HepG2 (cell line): ENCODE measurements at regions not wholly inside any gene's neighbourhood (a gene's known extent, or its start where the extent isn't known, plus 50 kb on each side); places are given as distances from the start of the nearest gene placed in this dataset.

Experiments
- ATAC-seq: fragments of 200-7000 bp; cut with Tn5 transposase; 3 replicates; pipeline ENCODE4 v1.9.1; 2020; ENCODE audit warnings: mild to moderate bottlenecking, moderate library complexity
- BruUV-seq: library from RNA; stranded (reverse); fragments of 400-500 nt; replicated peaks from 2 replicates; lab custom pipeline; 2021; lab: Mats Ljungman, UMichigan
- CTCF ChIA-PET: fragments of 300-600 bp; formaldehyde crosslinking; extraction: SDS; loops from one replicate; lab custom pipeline; 2021; ENCODE audit warnings: low total read pairs, inconsistent platforms, low intra/inter-chr PET ratio; lab: Yijun Ruan, JAX
- POLR2A ChIA-PET: fragments of 350-600 bp; sonication (Branson Sonifier 250); formaldehyde crosslinking; loops from one replicate; lab custom pipeline; 2020; ENCODE audit warnings: antibody characterized with exemption, inconsistent platforms; lab: Yijun Ruan, JAX
- DNase-seq: peaks from one replicate; pipeline ENCODE4 v3.0.0-alpha.2; 2015; ENCODE audit warnings: low spot score
- FAIRE-seq: peaks from 3 replicates; lab custom pipeline; 2011; peaks lifted over from hg19 to GRCh38; lab: Jason Lieb, UNC
- H2AFZ ChIP-seq: one replicate; pipeline ENCODE4 v1.6.1; 2011; ENCODE audit warnings: low read length, inconsistent platforms
- H3K27ac ChIP-seq: fragments of 300-600 bp; 3 replicates; pipeline ENCODE4 v1.8.0; 2011; ENCODE audit warnings: mixed run types, mild to moderate bottlenecking, mixed read lengths, low read length, inconsistent platforms; ENCODE audit not compliant: insufficient read depth; ENCODE audit errors: extremely low read length
- H3K27me3 ChIP-seq, 2 experiments: fragments of 200-600 bp in 1 of 2; 2 replicates in 1 of 2; 3 replicates in 1 of 2; pipeline versions ENCODE4 v1.6.0 to v1.8.0; 2011; ENCODE audit warnings: low read length in 2 of 2, mild to moderate bottlenecking in 2 of 2, moderate library complexity in 2 of 2, inconsistent platforms in 1 of 2; ENCODE audit not compliant: insufficient read depth in 2 of 2, control insufficient read depth in 1 of 2
- H3K36me3 ChIP-seq, 2 experiments: fragments of 200-600 bp in 1 of 2; replicated peaks in 1 of 2; 2 replicates in 1 of 2; 3 replicates in 1 of 2; pipeline versions ENCODE4 v1.5.1 to v1.8.0; 2011; ENCODE audit warnings: low read length in 2 of 2, inconsistent platforms in 1 of 2; ENCODE audit not compliant: insufficient read depth in 2 of 2, control insufficient read depth in 1 of 2
- H3K4me1 ChIP-seq: 2 replicates; pipeline ENCODE4 v1.5.1; 2012; ENCODE audit warnings: low read length, inconsistent platforms; ENCODE audit not compliant: insufficient read depth
- H3K4me2 ChIP-seq: 2 replicates; pipeline ENCODE4 v1.6.0; 2011; ENCODE audit warnings: low read depth, low read length, inconsistent platforms
- H3K4me3 ChIP-seq, 3 experiments: fragments of 200-600 bp in 1 of 3; sonication (generic), shearing (Covaris generic) in 1 of 3; replicated peaks in 1 of 3; 2 replicates each; pipeline ENCODE4 v1.5.1; 2011 to 2016; ENCODE audit warnings: low read length in 3 of 3, inconsistent platforms in 2 of 3, low read depth in 2 of 3, mild to moderate bottlenecking in 2 of 3, control low read depth in 1 of 3, mixed read lengths in 1 of 3; ENCODE audit not compliant: insufficient read depth in 1 of 3
- H3K79me2 ChIP-seq: one replicate; pipeline ENCODE4 v1.6.1; 2011; ENCODE audit warnings: low read length, inconsistent platforms; ENCODE audit not compliant: insufficient read depth
- H3K9ac ChIP-seq: 2 replicates; pipeline ENCODE4 v1.6.0; 2011; ENCODE audit warnings: mild to moderate bottlenecking, low read depth, low read length, inconsistent platforms; ENCODE audit not compliant: insufficient read depth
- H3K9me3 ChIP-seq: 2 replicates; pipeline ENCODE4 v1.5.1; 2012; ENCODE audit warnings: mild to moderate bottlenecking, low read length
- H4K20me1 ChIP-seq: 2 replicates; pipeline ENCODE4 v1.6.0; 2011; ENCODE audit warnings: inconsistent platforms, mild to moderate bottlenecking, low read length, moderate library complexity; ENCODE audit not compliant: insufficient read depth
- CREM ChIP-seq, 2 experiments: sonication (generic) in 1 of 2; formaldehyde crosslinking in 1 of 2; IDR thresholded peaks; 2 replicates each; pipeline versions ENCODE4 v1.4.0 to v1.6.1; 2016 to 2020; ENCODE audit warnings: antibody characterized with exemption in 1 of 2, mild to moderate bottlenecking in 1 of 2, missing genetic modification reagents in 1 of 2
- FOXA1 ChIP-seq, 2 experiments: fragments of 450-650 bp in 1 of 2; sonication (generic) in 1 of 2; formaldehyde crosslinking in 1 of 2; IDR thresholded peaks; 2 replicates each; pipeline versions ENCODE4 v1.4.0 to v1.6.1; 2016 to 2020; ENCODE audit warnings: missing genetic modification reagents in 1 of 2
- GABPA ChIP-seq, 2 experiments: IDR thresholded peaks; 2 replicates each; pipeline ENCODE4 v1.6.1; 2011 to 2016; ENCODE audit warnings: low read depth in 2 of 2, low read length in 1 of 2, missing biosample characterization in 1 of 2, missing genetic modification characterization in 1 of 2
- IRF2 ChIP-seq: IDR thresholded peaks from 2 replicates; pipeline ENCODE4 v1.6.1; 2018; ENCODE audit warnings: missing genetic modification reagents, missing compliant biosample characterization
- KLF15 ChIP-seq: sonication (generic); formaldehyde crosslinking; IDR thresholded peaks from 2 replicates; pipeline ENCODE4 v1.8.1; 2023; ENCODE audit warnings: borderline replicate concordance, mild to moderate bottlenecking, inconsistent platforms, missing genetic modification reagents, mixed read lengths
- MAFG ChIP-seq: sonication (generic); formaldehyde crosslinking; IDR thresholded peaks from 2 replicates; pipeline ENCODE4 v1.5.1; 2020; ENCODE audit warnings: mild to moderate bottlenecking, missing genetic modification reagents
- ZNF160 ChIP-seq: sonication (generic); formaldehyde crosslinking; IDR thresholded peaks from 2 replicates; pipeline ENCODE4 v1.8.0; 2022; ENCODE audit warnings: mild to moderate bottlenecking, inconsistent platforms, missing genetic modification reagents
- ZNF207 ChIP-seq: fragments of 450-650 bp; IDR thresholded peaks from 2 replicates; pipeline ENCODE4 v1.6.1; 2016; ENCODE audit warnings: antibody characterized with exemption, borderline replicate concordance
- ZNF451 ChIP-seq: sonication (generic); formaldehyde crosslinking; IDR thresholded peaks from 2 replicates; pipeline ENCODE4 v1.5.0; 2020; ENCODE audit warnings: mild to moderate bottlenecking, missing genetic modification reagents
- ZNF709 ChIP-seq: sonication (generic); formaldehyde crosslinking; IDR thresholded peaks from 2 replicates; pipeline ENCODE4 v1.5.0; 2020; ENCODE audit warnings: mild to moderate bottlenecking, missing genetic modification reagents
- ZNF878 ChIP-seq: sonication (generic); formaldehyde crosslinking; IDR thresholded peaks from 2 replicates; pipeline ENCODE4 v1.8.1; 2023; ENCODE audit warnings: mild to moderate bottlenecking, missing genetic modification reagents, moderate library complexity
- WGBS: methylation state at CpG from one replicate; pipeline ENCODE4 v1.1.6; 2017; ENCODE audit warnings: low lambda C conversion rate; 5-methylcytosine and 5-hydroxymethylcytosine counted together
- in situ Hi-C: cut with HindIII; loops from 2 replicates; pipeline ENCODE4 v1.10.0; 2017; ENCODE audit warnings: low pct_unique_long_range_greater_than_20kb; ENCODE audit not compliant: extremely low pct_ligation_motif_present
- intact Hi-C: fragments of 100-400 bp; cut with micrococcal nuclease; formaldehyde crosslinking; loops from one replicate; pipeline ENCODE4 v1.10.0; 2022; ENCODE audit not compliant: unreplicated experiment
- TF ChIP-seq, protein P1 (sequence below): sonication (generic); formaldehyde crosslinking; IDR thresholded peaks from 2 replicates; pipeline ENCODE4 v1.4.0; 2020; ENCODE audit warnings: missing genetic modification reagents
- TF ChIP-seq, protein P2 (sequence below): sonication (generic); formaldehyde crosslinking; IDR thresholded peaks from 2 replicates; pipeline ENCODE4 v1.8.1; 2023; ENCODE audit warnings: mild to moderate bottlenecking, missing genetic modification reagents, borderline replicate concordance
- TF ChIP-seq, protein P3 (sequence below), 2 experiments: fragments of 450-650 bp in 1 of 2; sonication (generic) in 1 of 2; formaldehyde crosslinking in 1 of 2; IDR thresholded peaks; 2 replicates each; pipeline versions ENCODE4 v1.6.1 to v1.8.0; 2016 to 2022; ENCODE audit warnings: antibody characterized with exemption in 1 of 2, mild to moderate bottlenecking in 1 of 2, missing genetic modification reagents in 1 of 2

DNA sequence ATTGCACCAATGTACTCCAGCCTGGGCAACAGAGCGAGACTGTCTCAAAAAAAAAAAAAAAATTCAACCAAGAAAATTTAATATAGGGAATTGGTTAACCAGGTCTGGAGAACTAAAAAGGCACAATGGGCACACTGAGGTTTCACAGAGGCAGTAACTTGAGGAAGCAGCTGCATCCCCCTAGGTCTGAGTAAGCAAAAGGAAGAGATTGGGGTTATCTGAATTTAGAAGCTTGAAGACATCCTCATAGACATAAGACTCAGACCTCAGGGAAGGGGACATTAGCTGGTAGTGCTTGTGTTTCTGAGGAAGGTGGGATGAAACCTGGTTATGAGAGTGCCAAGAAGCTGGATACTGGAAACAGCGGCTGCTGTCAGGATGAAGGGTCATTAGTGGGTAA lies 50.1 kb upstream of the LEKR1 start:
- H3K4me2 ChIP-seq = no peak overlapping the region
- no peak overlapping the region for H3K4me3 ChIP-seq
- no peaks in the 10 kb centered on the region for H3K9me3 ChIP-seq
- in situ Hi-C loops = no loop called here
- no peak overlapping the region for H3K9ac ChIP-seq
- intact Hi-C loops = no loop called here
- DNase-seq (no peak), FAIRE-seq (no peak), ATAC-seq (no peak)
- no TSS peak for BruUV-seq
- H3K4me1 ChIP-seq = no peaks in the 10 kb centered on the region
- no peaks in the 10 kb centered on the region for H4K20me1 ChIP-seq
- ChIA-PET POLR2A (no interaction called here), CTCF (no interaction called here)
- no peaks in the 10 kb centered on the region for H3K36me3 ChIP-seq
- H3K27ac ChIP-seq = no peak overlapping the region
- H3K79me2 ChIP-seq = no peaks in the 10 kb centered on the region
- no peak overlapping the region for H2AFZ ChIP-seq
- H3K27me3 ChIP-seq = no peaks in the 10 kb centered on the region
- WGBS = 29% methylated on average over 2 of the region's 2 CpGs
- TF ChIP-seq ZNF160 = no peak
- no peak for TF ChIP-seq ZNF451
- TF ChIP-seq, protein P1, sequence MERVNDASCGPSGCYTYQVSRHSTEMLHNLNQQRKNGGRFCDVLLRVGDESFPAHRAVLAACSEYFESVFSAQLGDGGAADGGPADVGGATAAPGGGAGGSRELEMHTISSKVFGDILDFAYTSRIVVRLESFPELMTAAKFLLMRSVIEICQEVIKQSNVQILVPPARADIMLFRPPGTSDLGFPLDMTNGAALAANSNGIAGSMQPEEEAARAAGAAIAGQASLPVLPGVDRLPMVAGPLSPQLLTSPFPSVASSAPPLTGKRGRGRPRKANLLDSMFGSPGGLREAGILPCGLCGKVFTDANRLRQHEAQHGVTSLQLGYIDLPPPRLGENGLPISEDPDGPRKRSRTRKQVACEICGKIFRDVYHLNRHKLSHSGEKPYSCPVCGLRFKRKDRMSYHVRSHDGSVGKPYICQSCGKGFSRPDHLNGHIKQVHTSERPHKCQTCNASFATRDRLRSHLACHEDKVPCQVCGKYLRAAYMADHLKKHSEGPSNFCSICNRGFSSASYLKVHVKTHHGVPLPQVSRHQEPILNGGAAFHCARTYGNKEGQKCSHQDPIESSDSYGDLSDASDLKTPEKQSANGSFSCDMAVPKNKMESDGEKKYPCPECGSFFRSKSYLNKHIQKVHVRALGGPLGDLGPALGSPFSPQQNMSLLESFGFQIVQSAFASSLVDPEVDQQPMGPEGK (CRISPR knock-in tag) = no peak
- no peak for TF ChIP-seq FOXA1 (IDR thresholded peaks at IDR 0.05)
- no peak for TF ChIP-seq FOXA1 (CRISPR knock-in tag; IDR thresholded peaks at IDR 0.05)
- no peak for TF ChIP-seq GABPA (IDR thresholded peaks at IDR 0.05; ENCODE audit: low read depth, low read length)
- TF ChIP-seq GABPA (CRISPR knock-in tag; IDR thresholded peaks at IDR 0.05; ENCODE audit: low read depth) = no peak
- no peak for TF ChIP-seq ZNF878 (CRISPR knock-in tag)
- no peak for TF ChIP-seq ZNF207
- TF ChIP-seq KLF15 (CRISPR knock-in tag) = no peak
- no peak for TF ChIP-seq MAFG (CRISPR knock-in tag)
- TF ChIP-seq ZNF709 (CRISPR knock-in tag) = no peak
- TF ChIP-seq IRF2 (CRISPR knock-in tag) = no peak
- TF ChIP-seq, protein P2, sequence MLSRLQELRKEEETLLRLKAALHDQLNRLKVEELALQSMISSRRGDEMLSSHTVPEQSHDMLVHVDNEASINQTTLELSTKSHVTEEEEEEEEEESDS = no peak
- TF ChIP-seq, protein P3, sequence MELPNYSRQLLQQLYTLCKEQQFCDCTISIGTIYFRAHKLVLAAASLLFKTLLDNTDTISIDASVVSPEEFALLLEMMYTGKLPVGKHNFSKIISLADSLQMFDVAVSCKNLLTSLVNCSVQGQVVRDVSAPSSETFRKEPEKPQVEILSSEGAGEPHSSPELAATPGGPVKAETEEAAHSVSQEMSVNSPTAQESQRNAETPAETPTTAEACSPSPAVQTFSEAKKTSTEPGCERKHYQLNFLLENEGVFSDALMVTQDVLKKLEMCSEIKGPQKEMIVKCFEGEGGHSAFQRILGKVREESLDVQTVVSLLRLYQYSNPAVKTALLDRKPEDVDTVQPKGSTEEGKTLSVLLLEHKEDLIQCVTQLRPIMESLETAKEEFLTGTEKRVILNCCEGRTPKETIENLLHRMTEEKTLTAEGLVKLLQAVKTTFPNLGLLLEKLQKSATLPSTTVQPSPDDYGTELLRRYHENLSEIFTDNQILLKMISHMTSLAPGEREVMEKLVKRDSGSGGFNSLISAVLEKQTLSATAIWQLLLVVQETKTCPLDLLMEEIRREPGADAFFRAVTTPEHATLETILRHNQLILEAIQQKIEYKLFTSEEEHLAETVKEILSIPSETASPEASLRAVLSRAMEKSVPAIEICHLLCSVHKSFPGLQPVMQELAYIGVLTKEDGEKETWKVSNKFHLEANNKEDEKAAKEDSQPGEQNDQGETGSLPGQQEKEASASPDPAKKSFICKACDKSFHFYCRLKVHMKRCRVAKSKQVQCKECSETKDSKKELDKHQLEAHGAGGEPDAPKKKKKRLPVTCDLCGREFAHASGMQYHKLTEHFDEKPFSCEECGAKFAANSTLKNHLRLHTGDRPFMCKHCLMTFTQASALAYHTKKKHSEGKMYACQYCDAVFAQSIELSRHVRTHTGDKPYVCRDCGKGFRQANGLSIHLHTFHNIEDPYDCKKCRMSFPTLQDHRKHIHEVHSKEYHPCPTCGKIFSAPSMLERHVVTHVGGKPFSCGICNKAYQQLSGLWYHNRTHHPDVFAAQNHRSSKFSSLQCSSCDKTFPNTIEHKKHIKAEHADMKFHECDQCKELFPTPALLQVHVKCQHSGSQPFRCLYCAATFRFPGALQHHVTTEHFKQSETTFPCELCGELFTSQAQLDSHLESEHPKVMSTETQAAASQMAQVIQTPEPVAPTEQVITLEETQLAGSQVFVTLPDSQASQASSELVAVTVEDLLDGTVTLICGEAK (IDR thresholded peaks at IDR 0.05) = no peak
- TF ChIP-seq, protein P3 (CRISPR knock-in tag; IDR thresholded peaks at IDR 0.05) = no peak
- TF ChIP-seq CREM (IDR thresholded peaks at IDR 0.05) = no peak
- TF ChIP-seq CREM (CRISPR knock-in tag; IDR thresholded peaks at IDR 0.05) = no peak
